AG10803 (cell line): ENCODE measurements at regions not wholly inside any gene's neighbourhood (a gene's known extent, or its start where the extent isn't known, plus 50 kb on each side); places are given as distances from the start of the nearest gene placed in this dataset.
A peak's percentile ranks its signal among the peaks of the same experiment; 100 is the strongest.

Experiments used
- DNase-seq: peaks from one replicate; pipeline ENCODE4 v3.0.0; 2010; ENCODE audit warnings: low read depth
- H3K4me3 ChIP-seq: 2 replicates; pipeline ENCODE4 v1.5.1; 2011; ENCODE audit warnings: mild to moderate bottlenecking, low read length, control low read depth
- CTCF ChIP-seq: conservative IDR thresholded peaks from 2 replicates; pipeline ENCODE4 v1.5.1; 2011; ENCODE audit warnings: mild to moderate bottlenecking, low read length, control low read depth, inconsistent platforms

- DNase-seq, result no peak
- no peak overlapping the region for H3K4me3 ChIP-seq
- no peak for TF ChIP-seq CTCF
Measured at GRCh38 chr14:42229976-42230375, 623.3 kb downstream of the LRFN5 start.

- DNase-seq, result no peak
- no peak for TF ChIP-seq CTCF
Measured at GRCh38 chr14:42229294-42229693, 622.6 kb downstream of the LRFN5 start.

GRCh38 chr14:42228611-42229010 is 621.9 kb downstream of the LRFN5 start:
- no peak overlapping the region for H3K4me3 ChIP-seq
- DNase-seq, result no peak
- no peak for TF ChIP-seq CTCF

More at GRCh38 chr14:42229294-42229693, 622.6 kb downstream of the LRFN5 start:
- no peak overlapping the region for H3K4me3 ChIP-seq

- TF ChIP-seq CTCF, result peak; percentile 89
- H3K4me3 ChIP-seq, result no peak overlapping the region
- DNase-seq, result peak; percentile 54
Measured at GRCh38 chr14:42224053-42224888, 617.6 kb downstream of the LRFN5 start.

GRCh38 chr14:42222924-42223471 is 616.3 kb downstream of the LRFN5 start:
- no peak overlapping the region for H3K4me3 ChIP-seq
- DNase-seq, result peak; percentile 70
- TF ChIP-seq CTCF, result no peak

GRCh38 chr14:42214981-42215491 is 608.4 kb downstream of the LRFN5 start:
- DNase-seq, result peak; percentile 65
- no peak for TF ChIP-seq CTCF
- no peak overlapping the region for H3K4me3 ChIP-seq

- no peak for DNase-seq
- no peak for TF ChIP-seq CTCF
- H3K4me3 ChIP-seq, result no peak overlapping the region
Measured at GRCh38 chr14:42200957-42201356, 594.3 kb downstream of the LRFN5 start.
